ENCODE measurements at regions not wholly inside any gene's neighbourhood (a gene's known extent, or its start where the extent isn't known, plus 50 kb on each side); places are given as distances from the start of the nearest gene placed in this dataset.
"Not testable (repeated sequence)": the region's sequence is repeated elsewhere in the genome, so short reads cannot be mapped to it uniquely, and the experiment has no call there.

DNA sequence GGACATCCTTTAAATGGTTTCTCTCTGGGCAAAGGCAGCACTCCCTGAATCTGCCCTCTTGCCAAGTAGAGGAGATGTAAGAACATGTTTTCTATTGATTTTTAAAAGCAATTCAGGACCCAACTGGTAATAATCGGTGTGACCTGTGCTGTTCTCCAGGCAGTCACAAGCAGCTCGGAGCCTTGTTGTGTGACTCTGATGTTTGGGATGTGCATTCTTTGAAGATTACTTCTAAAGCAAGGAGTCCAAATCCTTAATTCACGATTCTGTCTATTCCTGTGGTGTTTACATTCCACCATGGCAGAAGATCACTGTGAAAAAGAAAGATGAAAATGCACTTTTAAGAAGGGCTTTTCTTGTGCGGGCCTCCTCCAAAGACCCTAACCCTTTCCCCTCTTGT, 122.3 kb upstream of the ZNF536 start:
- no peak for TF ChIP-seq POLR2A (IDR thresholded peaks at IDR 0.05; ENCODE audit: low read depth, low read length)
- DNase-seq (ENCODE audit: insufficient read length, low spot score) = no peak
- FAIRE-seq = no peak

DNA sequence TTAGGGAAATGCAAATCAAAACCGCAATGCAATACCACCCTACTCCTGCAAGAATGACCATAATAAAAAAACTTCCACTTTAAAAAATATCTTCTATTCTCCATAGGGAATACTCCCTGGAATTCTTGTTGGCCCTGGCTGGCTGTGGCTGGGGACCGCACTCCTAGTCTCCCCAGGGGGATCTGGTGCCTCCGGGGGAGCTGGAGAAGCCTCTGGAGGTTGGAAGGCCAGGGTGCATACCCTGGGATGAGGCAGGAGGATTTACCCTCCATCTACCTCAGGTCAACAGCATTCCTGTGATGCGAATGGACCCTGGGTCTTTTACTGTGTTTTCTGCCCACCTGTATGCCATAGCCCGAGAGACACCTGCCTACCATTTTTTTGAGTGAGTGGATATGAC, 120.0 kb upstream of the ZNF536 start:
- no peak for FAIRE-seq
- DNase-seq (ENCODE audit: insufficient read length, low spot score) = no peak
- no peak for TF ChIP-seq POLR2A (IDR thresholded peaks at IDR 0.05; ENCODE audit: low read depth, low read length)

DNA sequence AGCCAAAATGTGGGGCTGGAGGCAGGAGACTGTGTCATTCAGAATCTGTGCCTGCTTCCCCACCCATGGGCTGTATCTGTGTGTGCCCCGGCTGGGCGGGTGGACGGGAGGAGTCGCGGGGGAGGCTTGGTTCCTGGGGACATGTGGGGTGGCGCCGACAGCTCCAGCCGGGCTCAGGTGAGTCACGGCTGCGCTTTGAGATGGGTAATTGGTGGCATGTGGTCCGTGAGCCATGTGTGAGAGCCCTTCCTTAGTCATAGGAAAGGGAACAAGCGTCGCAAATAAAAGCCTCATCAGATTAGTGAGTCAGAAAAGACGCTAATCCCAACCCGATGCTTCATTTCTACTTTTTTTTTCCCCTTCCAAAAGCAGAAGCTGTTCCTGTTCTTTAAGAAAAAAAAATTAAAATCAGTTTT, 118.6 kb upstream of the ZNF536 start:
- DNase-seq (ENCODE audit: insufficient read length, low spot score) = no peak
- FAIRE-seq = no peak
- no peak for TF ChIP-seq POLR2A (IDR thresholded peaks at IDR 0.05; ENCODE audit: low read depth, low read length)

DNA sequence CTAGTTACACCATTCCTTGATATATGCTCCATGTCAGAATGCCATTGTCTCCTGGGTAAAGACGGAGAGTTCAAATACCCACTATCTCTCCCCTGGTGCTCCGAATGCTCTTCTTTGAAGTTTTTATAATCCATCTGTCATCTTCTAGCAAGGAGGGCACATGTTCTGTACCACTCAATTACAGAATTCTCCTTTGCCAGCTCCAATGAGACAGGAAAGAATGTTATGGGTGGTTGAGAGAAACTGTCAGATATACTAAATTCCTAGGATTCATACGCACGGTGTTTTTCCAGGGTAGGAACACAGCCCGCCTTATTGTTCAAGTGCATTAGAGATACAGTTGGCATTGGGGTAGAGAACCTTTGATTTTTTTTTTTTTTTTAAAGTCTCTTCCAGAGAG, 118.0 kb upstream of the ZNF536 start:
- FAIRE-seq (no peak), DNase-seq (ENCODE audit: insufficient read length, low spot score) (no peak)

DNA sequence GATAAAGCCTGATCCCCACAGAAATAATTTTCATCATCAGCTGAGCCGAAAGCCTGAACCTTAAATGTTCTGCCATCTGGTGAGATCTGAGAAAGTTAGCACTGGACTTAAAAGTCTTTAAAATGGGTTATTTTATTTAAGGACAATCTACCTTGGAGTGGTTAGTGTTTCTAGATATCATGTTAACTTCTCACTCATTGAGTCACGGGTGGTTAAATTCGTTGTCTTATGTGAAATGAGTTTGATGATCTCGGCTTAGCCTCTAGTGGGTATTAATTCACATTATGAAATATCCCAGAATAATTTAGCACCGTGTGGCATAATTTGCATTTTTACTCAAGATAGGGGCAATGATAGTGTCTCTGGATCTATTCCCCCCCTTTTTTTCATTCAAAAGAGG, 117.4 kb upstream of the ZNF536 start:
- no peak for FAIRE-seq
- DNase-seq (ENCODE audit: insufficient read length, low spot score) = no peak
- TF ChIP-seq POLR2A (IDR thresholded peaks at IDR 0.05; ENCODE audit: low read depth, low read length) = no peak

More for the DNA sequence above, 118.0 kb upstream of the ZNF536 start:
- TF ChIP-seq POLR2A (IDR thresholded peaks at IDR 0.05; ENCODE audit: low read depth, low read length) = no peak

DNA sequence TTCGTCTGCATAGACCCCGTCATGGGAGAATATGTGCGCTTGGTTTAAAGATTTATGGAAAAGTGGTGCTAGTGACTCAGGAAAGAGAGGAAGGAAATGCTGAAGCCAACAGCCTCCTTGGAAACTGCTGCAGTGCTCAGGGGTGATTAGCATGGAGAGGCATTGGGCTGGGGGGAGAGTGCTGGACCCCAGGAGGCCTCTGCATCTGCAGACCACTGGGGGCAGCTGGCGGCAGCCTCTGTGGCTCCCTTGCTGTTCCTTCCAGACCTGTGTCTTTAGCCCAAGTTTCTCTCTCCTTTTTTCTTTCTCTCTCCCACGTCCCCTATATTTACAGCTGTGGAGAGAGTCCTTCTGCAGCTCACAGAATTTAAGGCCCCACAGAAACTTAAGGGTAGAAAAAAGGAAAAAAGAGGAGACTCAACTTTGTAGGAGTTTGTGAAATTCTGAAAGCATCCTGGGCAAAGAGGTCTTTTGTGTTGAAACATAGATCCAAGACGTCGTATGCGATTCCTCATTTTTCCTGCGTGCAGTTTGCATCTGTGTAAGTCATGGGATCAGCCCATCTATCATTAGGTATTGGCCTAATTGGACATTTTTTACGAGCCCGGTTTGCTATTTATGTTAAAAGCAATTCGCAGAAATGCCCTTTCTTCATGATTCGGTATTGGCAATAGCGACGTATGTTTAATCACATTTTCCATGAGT, 116.2 kb upstream of the ZNF536 start:
- TF ChIP-seq POLR2A (IDR thresholded peaks at IDR 0.05; ENCODE audit: low read depth, low read length) = no peak
- DNase-seq (ENCODE audit: insufficient read length, low spot score) (no peak), FAIRE-seq (no peak)

DNA sequence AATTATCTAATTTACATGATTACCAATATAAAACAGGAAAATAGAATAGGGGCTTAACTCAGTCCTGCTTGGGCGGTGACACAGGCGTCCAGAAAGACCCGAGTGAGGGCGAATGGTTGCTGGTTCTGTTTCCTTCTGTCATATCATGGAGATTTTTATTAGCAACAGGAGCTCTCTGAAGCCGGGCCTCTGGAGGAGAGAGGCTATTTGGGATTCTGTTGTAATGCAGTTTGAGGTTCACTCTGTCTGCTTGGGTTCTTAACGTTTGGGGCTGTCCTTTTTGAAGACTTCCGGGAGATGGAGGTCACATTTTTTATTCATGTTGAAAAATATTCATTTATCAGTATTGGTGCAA, 115.7 kb upstream of the ZNF536 start:
- no peak for FAIRE-seq
- no peak for TF ChIP-seq POLR2A (IDR thresholded peaks at IDR 0.05; ENCODE audit: low read depth, low read length)
- no peak for DNase-seq (ENCODE audit: insufficient read length, low spot score)

DNA sequence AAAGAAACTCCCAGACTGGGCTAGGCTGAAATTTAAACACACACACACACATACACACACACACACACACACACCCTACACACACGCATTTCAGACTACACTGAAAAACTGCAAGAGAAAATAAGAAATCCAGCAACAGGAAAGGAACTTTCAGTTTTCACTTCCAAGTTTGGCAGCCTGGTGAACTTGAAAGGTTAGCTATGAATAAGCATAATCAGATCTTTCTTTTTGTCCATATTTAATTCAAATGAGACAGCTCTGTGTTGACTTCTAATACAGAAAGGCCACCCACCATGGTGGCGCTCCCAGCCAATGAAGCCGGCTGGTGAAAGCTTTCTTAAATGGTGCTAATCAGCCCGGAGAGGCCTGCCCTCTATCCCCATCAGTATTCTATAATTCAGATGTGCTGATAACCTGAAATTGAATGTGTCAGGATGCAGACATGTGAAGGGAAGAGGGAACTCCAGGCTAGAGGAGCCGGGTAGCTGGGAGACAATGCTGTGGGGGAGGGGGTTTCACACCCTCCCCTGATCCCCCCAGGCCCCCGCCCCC, 108.3 kb upstream of the ZNF536 start:
- FAIRE-seq = no peak
- TF ChIP-seq POLR2A (IDR thresholded peaks at IDR 0.05; ENCODE audit: low read depth, low read length) = no peak
- DNase-seq (ENCODE audit: insufficient read length, low spot score) = no peak

DNA sequence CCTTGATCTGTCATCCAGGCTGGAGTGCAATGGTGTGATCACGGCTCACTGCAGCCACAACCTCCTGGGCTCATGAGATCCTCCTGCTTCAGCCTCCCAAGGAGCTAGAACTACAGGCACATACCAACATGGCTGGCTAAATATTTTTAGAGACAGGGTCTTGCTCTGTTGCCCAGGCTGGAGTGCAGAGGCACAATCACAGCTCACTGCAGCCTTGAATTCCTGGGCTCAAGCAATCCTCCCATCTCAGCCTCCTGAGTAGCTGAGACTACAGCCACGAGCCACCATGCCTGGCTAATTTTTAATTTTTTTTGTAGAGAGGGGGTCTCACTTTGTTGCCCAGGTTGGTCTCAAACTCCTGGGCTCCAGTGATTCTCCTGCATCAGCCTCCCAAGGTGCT, 106.3 kb upstream of the ZNF536 start:
- DNase-seq (ENCODE audit: insufficient read length, low spot score); FAIRE-seq: not testable (repeated sequence)

DNA sequence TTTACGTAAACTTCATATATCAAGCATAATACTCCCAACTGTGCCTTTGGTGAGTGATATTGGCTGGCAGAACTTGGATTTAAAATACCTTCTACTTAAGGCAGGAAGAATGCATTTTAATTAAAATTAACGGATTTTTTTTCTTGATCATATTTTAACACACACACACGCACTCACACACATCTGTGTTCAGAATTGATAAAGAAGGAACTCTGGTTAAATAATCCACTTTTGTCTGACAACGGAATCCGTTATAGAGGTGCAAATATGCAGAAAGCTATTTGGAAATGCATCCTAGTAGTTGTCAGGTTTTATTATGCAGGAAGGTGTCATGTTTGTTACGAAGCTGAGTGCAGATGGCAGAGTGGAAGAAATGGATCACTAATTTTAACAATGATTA, 105.5 kb upstream of the ZNF536 start:
- TF ChIP-seq POLR2A (IDR thresholded peaks at IDR 0.05; ENCODE audit: low read depth, low read length) = no peak
- no peak for DNase-seq (ENCODE audit: insufficient read length, low spot score)
- no peak for FAIRE-seq

DNA sequence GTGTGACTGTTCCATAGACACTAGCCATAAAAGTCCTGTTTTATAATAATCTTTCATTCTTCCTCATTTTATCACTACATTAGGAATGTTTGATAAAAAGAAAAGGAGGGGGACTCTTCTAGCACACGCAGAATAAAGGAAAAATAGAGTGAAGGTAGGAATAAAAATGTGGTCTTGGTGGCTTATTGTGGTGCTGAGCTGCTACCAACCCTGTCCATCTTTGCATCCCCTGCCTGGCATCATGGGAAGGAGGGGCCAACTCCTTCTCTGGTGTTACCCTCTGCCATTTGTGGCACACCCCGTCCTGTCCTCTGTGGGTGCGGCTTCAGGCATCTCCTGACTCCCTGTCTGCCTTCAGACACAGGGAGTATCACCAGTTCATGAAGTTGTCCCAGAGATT, 104.9 kb upstream of the ZNF536 start:
- no peak for DNase-seq (ENCODE audit: insufficient read length, low spot score)
- TF ChIP-seq POLR2A (IDR thresholded peaks at IDR 0.05; ENCODE audit: low read depth, low read length) = no peak
- FAIRE-seq = no peak

DNA sequence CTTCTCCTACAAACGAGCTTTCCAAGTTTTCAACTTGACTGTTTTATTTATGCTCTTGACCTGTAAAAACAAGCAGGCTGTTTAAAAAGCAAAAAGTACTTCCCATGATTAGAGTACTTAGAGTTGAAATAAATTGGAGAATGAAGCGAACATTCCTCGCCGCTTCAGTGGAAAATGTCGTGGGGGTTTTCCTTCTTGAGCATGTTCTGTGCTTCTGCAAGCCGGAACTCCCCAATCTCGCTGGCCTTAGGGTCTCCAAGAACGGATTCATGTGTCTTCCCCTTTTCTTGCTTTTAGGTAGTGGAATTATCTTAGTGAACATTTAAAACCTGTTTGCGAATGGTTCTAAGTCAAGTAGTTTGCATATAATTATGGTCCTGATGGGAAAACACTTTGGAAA, 103.6 kb upstream of the ZNF536 start:
- no peak for FAIRE-seq
- DNase-seq (ENCODE audit: insufficient read length, low spot score) = no peak
- no peak for TF ChIP-seq POLR2A (IDR thresholded peaks at IDR 0.05; ENCODE audit: low read depth, low read length)

DNA sequence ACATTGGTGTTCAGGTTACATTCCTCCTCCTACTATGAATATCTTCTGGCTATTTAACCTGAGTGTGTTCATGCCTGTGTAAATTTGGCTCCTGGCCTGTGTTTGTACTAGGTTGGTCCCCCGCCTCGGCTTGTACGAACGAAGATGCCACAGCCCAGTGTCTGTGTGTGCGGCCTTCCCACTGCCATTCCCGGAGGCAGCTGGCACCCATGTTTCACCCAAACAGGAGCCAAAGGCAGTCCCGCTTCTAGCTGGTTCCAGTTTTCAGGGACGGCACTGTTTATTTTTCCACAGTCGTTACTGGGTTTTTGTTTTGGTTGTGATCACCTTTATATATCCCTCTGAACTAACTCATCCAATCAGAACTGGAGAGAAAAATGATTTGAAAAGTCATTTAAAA, 102.5 kb upstream of the ZNF536 start:
- no peak for DNase-seq (ENCODE audit: insufficient read length, low spot score)
- FAIRE-seq = no peak
- no peak for TF ChIP-seq POLR2A (IDR thresholded peaks at IDR 0.05; ENCODE audit: low read depth, low read length)

DNA sequence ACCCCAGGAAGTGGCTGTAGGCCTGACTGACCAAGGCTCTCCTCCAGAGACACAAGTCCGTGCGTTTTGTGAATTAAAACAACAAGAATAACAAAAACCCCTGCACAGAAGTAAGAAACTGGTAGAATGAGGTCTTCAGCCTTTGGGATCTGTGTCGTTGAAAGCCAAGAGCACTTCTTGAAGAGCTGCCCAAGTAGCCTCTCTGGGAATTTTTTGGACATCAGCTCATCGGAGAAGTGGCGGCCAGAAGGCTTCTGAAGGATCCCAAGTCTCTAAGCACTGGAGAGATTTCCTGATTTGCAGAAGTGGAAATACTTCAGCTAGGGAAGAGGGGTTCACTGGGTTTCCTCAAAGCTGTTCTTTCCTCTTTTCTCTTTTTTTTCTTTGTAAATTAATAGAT, 100.4 kb upstream of the ZNF536 start:
- FAIRE-seq = no peak

DNA sequence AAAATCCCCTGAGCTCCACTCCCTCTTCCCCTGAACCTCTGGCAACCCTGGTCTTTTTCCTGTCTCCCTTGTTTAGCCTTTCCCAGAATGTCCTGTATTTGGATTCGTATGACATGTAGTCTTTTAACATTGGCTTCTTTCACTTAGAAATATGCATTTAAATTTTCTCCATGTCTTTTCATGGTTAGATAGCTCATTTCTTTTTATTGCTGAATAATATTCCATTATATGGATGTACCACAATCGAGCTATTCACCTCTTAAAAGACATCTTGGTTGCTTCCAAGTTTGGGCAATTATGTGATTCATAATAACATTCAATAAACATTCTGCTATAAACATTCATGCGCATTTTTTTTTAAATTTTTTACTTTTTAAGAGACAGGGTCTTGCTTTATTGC, 99.6 kb upstream of the ZNF536 start:
- FAIRE-seq = no peak
- no peak for DNase-seq (ENCODE audit: insufficient read length, low spot score)
- TF ChIP-seq POLR2A (IDR thresholded peaks at IDR 0.05; ENCODE audit: low read depth, low read length) = no peak

More for the DNA sequence above, 100.4 kb upstream of the ZNF536 start:
- no peak for TF ChIP-seq POLR2A (IDR thresholded peaks at IDR 0.05; ENCODE audit: low read depth, low read length)
- DNase-seq (ENCODE audit: insufficient read length, low spot score) = no peak

DNA sequence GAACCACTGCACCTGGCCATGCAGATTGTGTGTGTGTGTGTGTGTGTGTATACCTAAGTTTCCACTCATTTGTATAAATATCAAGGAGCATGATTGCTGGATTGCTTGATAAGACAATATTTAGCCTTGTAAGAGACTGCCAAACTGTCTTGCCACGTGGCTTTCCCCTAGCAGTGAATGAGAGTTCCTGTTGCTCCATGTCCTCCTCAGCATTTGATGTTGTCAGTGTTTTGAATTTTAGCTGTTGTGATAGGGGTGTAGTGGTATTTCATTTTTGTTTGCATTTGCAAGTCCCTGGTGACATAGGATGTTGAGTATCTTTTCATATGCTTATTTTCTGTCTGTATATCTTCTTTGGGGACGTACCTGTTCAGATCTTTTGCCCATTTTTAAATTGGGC, 99.0 kb upstream of the ZNF536 start:
- no peak for DNase-seq (ENCODE audit: insufficient read length, low spot score)
- no peak for FAIRE-seq
- no peak for TF ChIP-seq POLR2A (IDR thresholded peaks at IDR 0.05; ENCODE audit: low read depth, low read length)
